ENCODE measurements at regions not wholly inside any gene's neighbourhood (a gene's known extent, or its start where the extent isn't known, plus 50 kb on each side); places are given as distances from the start of the nearest gene placed in this dataset.

DNA sequence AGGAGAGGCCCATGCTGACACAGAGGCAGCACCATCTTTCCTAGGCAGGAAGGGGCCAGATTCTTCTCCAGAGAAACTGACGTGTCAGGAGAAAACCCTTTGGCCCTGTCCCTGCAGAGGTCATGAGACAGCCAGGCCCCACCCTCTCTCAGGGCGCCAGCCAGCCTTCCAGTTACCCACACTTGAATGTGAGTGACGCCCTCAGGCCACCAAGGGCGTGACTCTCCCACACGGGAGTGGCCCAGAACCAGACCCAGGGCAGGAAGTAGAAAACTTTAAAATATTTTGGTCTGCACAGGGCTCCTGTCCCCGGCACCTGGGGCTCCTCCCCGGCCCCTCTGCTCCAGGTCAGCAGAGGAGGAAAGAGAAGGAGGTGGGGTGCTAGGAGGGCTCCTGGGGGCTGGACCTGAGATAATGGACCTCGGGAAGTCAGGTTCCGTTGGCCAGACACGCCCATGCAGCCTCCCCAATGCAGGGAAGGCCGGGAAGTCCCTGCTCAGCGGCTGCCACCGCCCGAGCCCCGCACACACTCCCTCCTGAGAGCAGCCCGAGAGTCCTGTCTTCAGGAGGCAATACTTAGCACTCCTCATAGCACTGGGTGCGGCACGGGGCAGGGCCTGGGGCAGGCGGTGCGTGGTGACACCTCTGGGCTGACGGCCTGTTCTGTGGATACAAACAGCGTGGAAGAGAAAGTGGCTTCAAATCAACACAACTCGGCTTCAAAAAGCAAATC, 67.0 kb upstream of the CFAP46 start:
- H3K27me3 ChIP-seq: no peaks in the 10 kb centered on the region
- TF ChIP-seq EP300 (IDR thresholded peaks at IDR 0.05) (peak in 1 of 2 donors; percentile 41), POLR2A (IDR thresholded peaks at IDR 0.05) (no peak)
- TF ChIP-seq, protein P1, sequence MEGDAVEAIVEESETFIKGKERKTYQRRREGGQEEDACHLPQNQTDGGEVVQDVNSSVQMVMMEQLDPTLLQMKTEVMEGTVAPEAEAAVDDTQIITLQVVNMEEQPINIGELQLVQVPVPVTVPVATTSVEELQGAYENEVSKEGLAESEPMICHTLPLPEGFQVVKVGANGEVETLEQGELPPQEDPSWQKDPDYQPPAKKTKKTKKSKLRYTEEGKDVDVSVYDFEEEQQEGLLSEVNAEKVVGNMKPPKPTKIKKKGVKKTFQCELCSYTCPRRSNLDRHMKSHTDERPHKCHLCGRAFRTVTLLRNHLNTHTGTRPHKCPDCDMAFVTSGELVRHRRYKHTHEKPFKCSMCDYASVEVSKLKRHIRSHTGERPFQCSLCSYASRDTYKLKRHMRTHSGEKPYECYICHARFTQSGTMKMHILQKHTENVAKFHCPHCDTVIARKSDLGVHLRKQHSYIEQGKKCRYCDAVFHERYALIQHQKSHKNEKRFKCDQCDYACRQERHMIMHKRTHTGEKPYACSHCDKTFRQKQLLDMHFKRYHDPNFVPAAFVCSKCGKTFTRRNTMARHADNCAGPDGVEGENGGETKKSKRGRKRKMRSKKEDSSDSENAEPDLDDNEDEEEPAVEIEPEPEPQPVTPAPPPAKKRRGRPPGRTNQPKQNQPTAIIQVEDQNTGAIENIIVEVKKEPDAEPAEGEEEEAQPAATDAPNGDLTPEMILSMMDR (IDR thresholded peaks at IDR 0.05): no peak
- DNase-seq (ENCODE audit: low spot score in 2 of 2): peak; percentile 40 to 60
- peaks cover 0 to 8% (median 0%) of the 10 kb centered on the region in 4 donors for H3K4me1 ChIP-seq
- H3K27ac ChIP-seq: peak overlapping the region in 2 of 4 donors; percentile 47 to 50
- peak overlapping the region in 1 of 4 donors; percentile 5 for H3K4me3 ChIP-seq
- no peaks in the 10 kb centered on the region for H3K9me3 ChIP-seq
- no peaks in the 10 kb centered on the region for H3K36me3 ChIP-seq
- 59 to 67% methylated on average over 17 to 20 of the region's 23 CpGs for WGBS, 2 donors

DNA sequence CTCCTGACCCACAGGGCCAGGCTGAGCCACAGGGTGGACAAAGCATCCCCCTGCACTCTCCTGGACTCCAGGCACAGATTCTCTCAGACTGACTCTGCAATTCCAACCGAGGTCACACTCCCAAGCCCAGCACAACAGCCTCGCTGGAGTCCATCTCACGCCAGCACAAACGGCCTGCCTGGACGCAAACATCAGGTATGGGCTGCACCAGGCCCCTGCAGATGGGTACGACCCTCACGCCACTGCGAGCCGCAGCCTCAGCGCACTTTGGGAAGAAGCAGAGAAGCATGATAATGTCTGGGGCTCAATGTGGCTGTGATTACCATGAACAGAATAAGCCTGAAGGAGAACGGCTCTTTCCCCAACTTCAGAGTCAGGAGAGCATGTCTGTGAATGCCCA, 66.4 kb upstream of the CFAP46 start:
- 83 to 89% methylated on average over 9 to 10 of the region's 11 CpGs for WGBS, 2 donors
- H3K9me3 ChIP-seq: no peaks in the 10 kb centered on the region
- H3K27me3 ChIP-seq: no peaks in the 10 kb centered on the region
- no peak overlapping the region for H3K27ac ChIP-seq
- no peaks in the 10 kb centered on the region for H3K36me3 ChIP-seq
- no peak overlapping the region for H3K4me3 ChIP-seq
- no peak for DNase-seq (ENCODE audit: low spot score in 2 of 2)
- TF ChIP-seq EP300 (IDR thresholded peaks at IDR 0.05) (no peak), POLR2A (IDR thresholded peaks at IDR 0.05) (no peak)
- TF ChIP-seq, protein P1 (IDR thresholded peaks at IDR 0.05): no peak
- peaks cover 0 to 8% (median 0%) of the 10 kb centered on the region in 4 donors for H3K4me1 ChIP-seq

DNA sequence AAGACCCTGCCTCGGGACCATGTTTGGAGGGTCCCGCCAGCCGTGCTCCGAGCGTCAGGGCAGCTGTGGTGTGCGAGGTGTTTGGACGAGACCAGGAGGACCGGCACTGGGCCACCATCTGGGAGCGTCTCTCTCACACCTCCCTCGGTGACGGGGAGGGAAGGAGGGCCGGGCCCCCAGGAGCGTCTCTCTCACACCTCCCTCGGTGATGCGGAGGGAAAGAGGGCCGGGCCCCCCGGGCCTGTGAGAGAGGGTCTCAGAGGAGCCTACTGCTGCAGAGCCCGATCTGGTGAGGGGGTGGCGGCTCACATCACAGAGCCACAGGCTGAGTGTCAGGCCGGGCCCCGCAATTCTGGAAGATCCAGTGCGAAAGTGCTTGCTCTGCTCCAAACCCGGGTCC, 65.8 kb upstream of the CFAP46 start:
- Histone ChIP-seq H3K4me3 (no peak overlapping the region), H3K4me1 (peaks cover 0 to 8% (median 0%) of the 10 kb centered on the region in 4 donors), H3K9me3 (no peaks in the 10 kb centered on the region), H3K27me3 (no peaks in the 10 kb centered on the region), H3K36me3 (no peaks in the 10 kb centered on the region), H3K27ac (no peak overlapping the region)
- 75 to 86% methylated on average over 22 of the region's 23 CpGs for WGBS, 2 donors
- TF ChIP-seq POLR2A (IDR thresholded peaks at IDR 0.05) (no peak), EP300 (IDR thresholded peaks at IDR 0.05) (no peak)
- TF ChIP-seq, protein P1 (IDR thresholded peaks at IDR 0.05): no peak
- no peak for DNase-seq (ENCODE audit: low spot score in 2 of 2)

DNA sequence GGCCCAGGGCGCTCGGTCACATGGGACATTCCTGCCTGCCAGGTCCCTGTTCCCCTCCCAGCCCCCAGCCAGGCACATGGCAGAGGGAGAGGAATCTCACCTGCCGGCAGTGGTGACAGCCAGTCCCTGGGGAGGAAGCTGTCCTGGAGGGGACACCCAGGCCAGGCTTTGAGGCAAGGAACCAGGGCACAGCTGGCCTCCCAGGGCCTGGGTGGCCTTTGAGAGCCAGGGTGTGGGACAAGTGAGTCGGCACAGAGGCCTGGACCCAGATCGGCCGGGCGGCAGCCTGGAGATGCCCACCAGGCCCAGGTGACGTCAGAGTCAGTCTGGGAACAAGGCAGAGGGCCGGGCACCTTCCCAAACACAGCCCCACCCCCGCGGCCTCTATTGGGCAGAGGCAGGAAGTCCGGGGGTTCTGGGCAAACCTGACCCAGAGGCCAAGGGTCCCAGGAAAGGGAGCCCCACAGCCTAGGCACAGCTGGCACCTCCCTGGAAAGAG, 65.0 kb upstream of the CFAP46 start:
- H3K27me3 ChIP-seq: no peaks in the 10 kb centered on the region
- H3K36me3 ChIP-seq: no peaks in the 10 kb centered on the region
- no peak overlapping the region for H3K4me3 ChIP-seq
- H3K4me1 ChIP-seq: peaks cover 0 to 8% (median 0%) of the 10 kb centered on the region in 4 donors
- 86 to 90% methylated on average over 4 to 11 of the region's 12 CpGs for WGBS, 2 donors
- no peak for DNase-seq (ENCODE audit: low spot score in 2 of 2)
- no peak overlapping the region for H3K27ac ChIP-seq
- no peak for TF ChIP-seq POLR2A (IDR thresholded peaks at IDR 0.05)
- no peak for TF ChIP-seq EP300 (IDR thresholded peaks at IDR 0.05)
- TF ChIP-seq, protein P1 (IDR thresholded peaks at IDR 0.05): no peak
- no peaks in the 10 kb centered on the region for H3K9me3 ChIP-seq

DNA sequence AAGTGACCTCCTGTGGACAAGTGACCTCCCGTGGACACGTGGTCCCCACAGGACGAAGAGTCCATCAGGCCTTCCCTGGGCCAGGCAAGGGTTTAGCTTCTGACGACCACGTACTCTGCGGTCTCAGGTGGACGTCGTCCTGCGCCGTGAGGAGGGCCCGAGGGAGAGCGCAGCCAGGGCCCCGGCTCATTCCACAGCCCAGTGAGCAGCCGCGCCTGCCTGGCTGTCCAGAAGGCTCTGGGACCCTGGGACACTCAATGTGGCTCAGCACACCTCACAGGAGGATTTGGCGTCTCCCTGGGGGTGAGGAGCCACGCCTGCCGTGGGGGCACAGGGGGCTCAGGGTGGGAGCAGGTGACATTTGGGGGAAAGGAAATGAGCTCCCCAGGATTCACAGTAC, 64.4 kb upstream of the CFAP46 start:
- no peaks in the 10 kb centered on the region for H3K9me3 ChIP-seq
- no peak overlapping the region for H3K27ac ChIP-seq
- no peaks in the 10 kb centered on the region for H3K27me3 ChIP-seq
- H3K36me3 ChIP-seq: no peaks in the 10 kb centered on the region
- no peak overlapping the region for H3K4me3 ChIP-seq
- TF ChIP-seq POLR2A (IDR thresholded peaks at IDR 0.05): no peak
- no peak for TF ChIP-seq EP300 (IDR thresholded peaks at IDR 0.05)
- TF ChIP-seq, protein P1 (IDR thresholded peaks at IDR 0.05): no peak
- 77 to 94% methylated on average over 14 to 18 of the region's 18 CpGs for WGBS, 2 donors
- no peak for DNase-seq (ENCODE audit: low spot score in 2 of 2)
- H3K4me1 ChIP-seq: peaks cover 0 to 8% (median 0%) of the 10 kb centered on the region in 4 donors
